HFFc6 (cell line): ENCODE measurements at regions not wholly inside any gene's neighbourhood (a gene's known extent, or its start where the extent isn't known, plus 50 kb on each side); places are given as distances from the start of the nearest gene placed in this dataset.
"Not testable (repeated sequence)": the region's sequence is repeated elsewhere in the genome, so short reads cannot be mapped to it uniquely, and the experiment has no call there.

Source experiments
- DNase-seq: peaks from one replicate; pipeline ENCODE4 v3.0.0-alpha.2; 2018
- H3K27ac Mint-ChIP-seq: 2 replicates; pipeline ENCODE4 v1.8.0; 2020; ENCODE audit warnings: mild to moderate bottlenecking, mixed read lengths
- H3K27me3 Mint-ChIP-seq: 2 replicates; pipeline ENCODE4 v1.8.0; 2021; ENCODE audit warnings: mild to moderate bottlenecking, moderate library complexity, mixed read lengths; ENCODE audit not compliant: insufficient read depth
- H3K36me3 Mint-ChIP-seq: 2 replicates; pipeline ENCODE4 v1.8.0; 2021; ENCODE audit warnings: low read depth, mixed read lengths
- H3K4me1 Mint-ChIP-seq: 2 replicates; pipeline ENCODE4 v1.8.0; 2020; ENCODE audit warnings: low read depth, mixed read lengths
- H3K4me3 Mint-ChIP-seq: 2 replicates; pipeline ENCODE4 v1.8.0; 2020; ENCODE audit warnings: mild to moderate bottlenecking, moderate library complexity, mixed read lengths
- H3K9me3 Mint-ChIP-seq: 2 replicates; pipeline ENCODE4 v1.8.0; 2020; ENCODE audit warnings: mild to moderate bottlenecking, mixed read lengths
- CTCF ChIP-seq: fragments of 200-600 bp; sonication (generic); IDR thresholded peaks from 2 replicates; pipeline ENCODE4 v1.5.0; 2021; ENCODE audit warnings: antibody characterized with exemption, mild to moderate bottlenecking

GRCh38 chr2:242043538-242044312 is 174.2 kb downstream of the RTP5 start:
- no peak overlapping the region for H3K27ac Mint-ChIP-seq
- no peak for DNase-seq
- TF ChIP-seq CTCF, result no peak
- H3K4me1 Mint-ChIP-seq, result no peaks in the 10 kb centered on the region
- H3K9me3 Mint-ChIP-seq, result peaks cover 31% of the 10 kb centered on the region
- H3K36me3 Mint-ChIP-seq, result peaks cover 12% of the 10 kb centered on the region
- H3K4me3 Mint-ChIP-seq, result no peak overlapping the region
- H3K27me3 Mint-ChIP-seq, result peaks cover 18% of the 10 kb centered on the region

DNA sequence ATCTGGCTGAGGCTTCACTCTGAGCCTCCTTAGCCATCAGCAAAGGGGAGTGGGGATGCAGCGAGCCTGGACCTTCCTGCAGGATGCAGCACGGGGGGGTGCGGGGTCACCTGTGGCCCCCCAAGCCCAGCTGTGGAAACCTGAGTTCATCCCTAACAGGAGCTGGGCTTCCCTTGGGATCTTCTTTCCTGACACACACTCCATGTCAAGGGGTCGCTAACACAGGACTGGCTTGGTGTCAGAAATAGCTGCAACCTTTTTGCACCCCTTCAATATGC is 174.7 kb downstream of the RTP5 start:
- H3K4me3 Mint-ChIP-seq, result no peak overlapping the region
- DNase-seq, result no peak
- TF ChIP-seq CTCF, result no peak
- peaks cover 12% of the 10 kb centered on the region for H3K36me3 Mint-ChIP-seq
- peaks cover 31% of the 10 kb centered on the region for H3K9me3 Mint-ChIP-seq
- H3K4me1 Mint-ChIP-seq, result no peaks in the 10 kb centered on the region
- no peak overlapping the region for H3K27ac Mint-ChIP-seq
- peaks cover 18% of the 10 kb centered on the region for H3K27me3 Mint-ChIP-seq

DNA sequence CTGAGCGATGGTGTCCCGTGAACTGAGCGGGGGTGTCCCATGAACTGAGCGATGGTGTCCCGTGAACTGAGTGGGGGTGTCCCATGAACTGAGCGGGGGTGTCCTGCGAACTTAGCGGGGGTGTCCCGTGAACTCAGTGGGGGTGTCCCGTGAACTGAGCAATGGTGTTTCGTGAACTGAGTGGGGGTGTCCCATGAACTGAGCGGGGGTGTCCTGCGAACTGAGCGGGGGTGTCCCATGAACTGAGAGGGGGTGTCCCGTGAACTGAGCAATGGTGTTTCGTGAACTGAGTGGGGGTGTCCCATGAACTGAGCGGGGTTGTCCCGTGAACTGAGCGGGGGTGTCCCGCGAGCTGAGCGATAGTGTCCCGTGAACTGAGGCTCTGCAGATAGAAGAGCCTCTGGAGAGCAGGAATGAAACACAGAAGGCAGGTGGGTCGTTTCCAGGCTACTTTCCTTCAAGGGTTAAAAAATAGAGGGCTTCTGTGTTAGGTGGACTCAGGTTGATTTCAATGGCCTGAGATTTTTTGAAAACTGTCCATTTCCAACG is 176.1 kb downstream of the RTP5 start:
- H3K9me3 Mint-ChIP-seq, result peaks cover 31% of the 10 kb centered on the region
- not testable (repeated sequence) for H3K4me3 Mint-ChIP-seq, DNase-seq, H3K4me1 Mint-ChIP-seq, H3K27ac Mint-ChIP-seq
- H3K36me3 Mint-ChIP-seq, result peaks cover 12% of the 10 kb centered on the region
- H3K27me3 Mint-ChIP-seq, result peaks cover 18% of the 10 kb centered on the region

DNA sequence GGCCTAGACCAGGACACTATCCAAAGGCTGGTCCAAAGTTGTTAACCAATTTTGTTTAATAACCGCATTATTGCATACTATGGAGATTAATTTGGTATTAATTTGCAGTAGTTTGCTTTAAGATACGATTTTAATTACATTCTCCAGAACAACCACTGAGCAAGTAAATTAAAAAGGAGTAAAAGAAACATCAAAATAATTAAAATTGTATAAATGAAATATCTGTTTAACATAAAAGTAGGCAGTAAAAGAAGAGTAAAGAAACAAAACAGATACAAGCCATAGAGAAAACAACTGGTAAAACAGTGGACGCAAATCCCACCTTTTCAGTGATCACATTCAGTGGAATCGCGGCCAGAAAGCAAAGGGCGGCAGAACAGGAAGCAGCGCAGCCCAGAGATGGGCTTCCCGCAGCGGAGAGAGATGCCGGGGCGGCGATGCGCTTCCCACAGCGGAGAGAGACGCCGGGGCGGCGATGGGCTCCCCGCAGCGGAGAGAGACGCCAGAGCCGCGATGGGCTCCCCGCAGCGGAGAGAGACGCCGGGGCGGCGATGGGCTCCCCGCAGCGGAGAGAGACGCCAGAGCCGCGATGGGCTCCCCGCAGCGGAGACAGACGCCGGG is 176.8 kb downstream of the RTP5 start:
- peaks cover 18% of the 10 kb centered on the region for H3K27me3 Mint-ChIP-seq
- DNase-seq, result no peak
- TF ChIP-seq CTCF, result no peak
- H3K9me3 Mint-ChIP-seq, result peaks cover 31% of the 10 kb centered on the region
- no peak overlapping the region for H3K4me3 Mint-ChIP-seq
- H3K4me1 Mint-ChIP-seq, result no peaks in the 10 kb centered on the region
- peaks cover 12% of the 10 kb centered on the region for H3K36me3 Mint-ChIP-seq
- H3K27ac Mint-ChIP-seq, result no peak overlapping the region

DNA sequence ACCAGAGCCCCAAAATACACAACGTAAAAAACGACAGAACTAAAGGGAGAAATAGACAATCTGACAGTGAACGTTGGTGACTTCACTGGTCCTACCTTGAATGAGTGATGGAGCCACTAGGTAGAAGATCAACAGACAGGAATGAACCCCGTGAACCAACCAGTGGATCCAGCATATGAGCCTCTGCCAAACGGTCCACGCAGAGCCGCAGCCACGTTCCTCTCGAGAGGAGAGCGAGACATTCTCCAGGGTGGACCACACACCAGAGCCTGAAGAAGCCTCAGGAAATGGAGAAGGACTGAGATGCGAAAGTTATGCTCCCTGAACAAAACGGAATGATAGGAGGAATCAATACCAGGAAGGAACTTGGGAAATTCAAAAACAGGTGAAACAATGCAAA is 178.4 kb downstream of the RTP5 start:
- no peak overlapping the region for H3K4me3 Mint-ChIP-seq
- H3K36me3 Mint-ChIP-seq, result peaks cover 6% of the 10 kb centered on the region
- no peak overlapping the region for H3K27ac Mint-ChIP-seq
- peaks cover 24% of the 10 kb centered on the region for H3K9me3 Mint-ChIP-seq
- no peak for TF ChIP-seq CTCF
- H3K27me3 Mint-ChIP-seq, result peaks cover 21% of the 10 kb centered on the region
- DNase-seq, result no peak
- H3K4me1 Mint-ChIP-seq, result no peaks in the 10 kb centered on the region

DNA sequence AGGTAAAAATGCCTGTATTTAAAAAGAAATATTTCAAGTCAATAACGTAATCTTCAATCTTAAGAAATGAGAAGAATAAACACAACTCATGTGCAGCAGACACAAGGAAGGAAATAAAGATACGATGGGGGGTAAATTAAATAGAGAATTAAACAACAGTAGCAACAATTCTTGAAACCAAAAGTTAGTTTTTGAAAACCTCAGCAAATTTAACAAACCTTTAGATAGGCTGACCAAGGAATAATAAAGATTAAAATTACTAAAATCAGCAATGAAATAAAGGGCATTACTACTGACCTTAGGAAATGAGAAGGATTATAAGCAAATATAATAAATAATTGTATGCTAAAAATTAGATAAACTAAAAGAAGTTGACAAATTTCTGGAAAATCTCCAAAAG is 178.9 kb downstream of the RTP5 start:
- no peak for TF ChIP-seq CTCF
- H3K27ac Mint-ChIP-seq, result no peak overlapping the region
- H3K4me3 Mint-ChIP-seq, result no peak overlapping the region
- peaks cover 22% of the 10 kb centered on the region for H3K27me3 Mint-ChIP-seq
- peaks cover 24% of the 10 kb centered on the region for H3K9me3 Mint-ChIP-seq
- no peak for DNase-seq
- H3K4me1 Mint-ChIP-seq, result no peaks in the 10 kb centered on the region
- H3K36me3 Mint-ChIP-seq, result peaks cover 6% of the 10 kb centered on the region

DNA sequence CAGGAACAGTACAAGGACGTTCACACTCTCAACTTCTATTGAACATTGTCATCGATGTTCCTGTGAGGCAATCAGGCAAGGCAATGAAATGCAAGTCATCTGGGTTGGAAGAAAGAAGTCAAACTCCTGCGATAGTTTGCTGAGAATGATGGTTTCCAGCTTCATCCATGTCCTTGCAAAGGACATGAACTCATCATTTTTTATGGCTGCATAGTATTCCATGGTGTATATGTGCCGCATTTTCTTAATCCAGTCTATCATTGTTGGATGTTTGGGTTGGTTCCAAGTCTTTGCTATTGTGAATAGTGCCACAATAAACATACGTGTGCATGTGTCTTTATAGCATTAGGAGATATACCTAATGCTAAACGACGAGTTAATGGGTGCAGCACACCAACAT is 180.0 kb downstream of the RTP5 start:
- not testable (repeated sequence) for H3K27ac Mint-ChIP-seq, H3K4me1 Mint-ChIP-seq, H3K4me3 Mint-ChIP-seq, H3K36me3 Mint-ChIP-seq, DNase-seq
- H3K27me3 Mint-ChIP-seq, result peaks cover 25% of the 10 kb centered on the region
- peaks cover 21% of the 10 kb centered on the region for H3K9me3 Mint-ChIP-seq
